Stimulated activated naive B cell treated with anti-CD40 and anti-IgM and Interleukin-4, amounts not matched to agents 10 μg/mL and 1 μg/mL and 100 μg/mL, for 72 hours (primary cell): ENCODE measurements at regions not wholly inside any gene's neighbourhood (a gene's known extent, or its start where the extent isn't known, plus 50 kb on each side); places are given as distances from the start of the nearest gene placed in this dataset.

Source experiments
- ATAC-seq, 2 donors: fragments of 150-1000 bp; cut with Tn5 transposase; replicated peaks; 2 replicates each; pipeline ENCODE4 v1.10.0; 2021; ENCODE audit warnings: moderate library complexity in 1 of 2
- DNase-seq: peaks from one replicate; pipeline ENCODE4 v3.0.0; 2021
- H3K27ac Mint-ChIP-seq: one replicate; pipeline ENCODE4 v1.8.0; 2022; ENCODE audit warnings: mild to moderate bottlenecking, mixed read lengths
- H3K27me3 Mint-ChIP-seq, 2 donors: one replicate each; pipeline ENCODE4 v1.8.0; 2022; ENCODE audit warnings: mixed read lengths in 2 of 2
- H3K36me3 Mint-ChIP-seq, 2 donors: one replicate each; pipeline ENCODE4 v1.8.0; 2022; ENCODE audit warnings: mixed read lengths in 2 of 2, mild to moderate bottlenecking in 1 of 2
- H3K4me1 Mint-ChIP-seq, 2 donors: one replicate each; pipeline ENCODE4 v1.8.0; 2022; ENCODE audit warnings: mixed read lengths in 2 of 2, mild to moderate bottlenecking in 1 of 2
- H3K4me3 Mint-ChIP-seq, 2 donors: one replicate each; pipeline ENCODE4 v1.8.0; 2022; ENCODE audit warnings: mild to moderate bottlenecking in 2 of 2, mixed read lengths in 2 of 2, moderate library complexity in 1 of 2
- H3K9me3 Mint-ChIP-seq, 2 donors: one replicate each; pipeline ENCODE4 v1.8.0; 2022; ENCODE audit warnings: mixed read lengths in 2 of 2, mild to moderate bottlenecking in 1 of 2

- Mint-ChIP-seq H3K9me3 (peaks cover 2 to 5% of the 10 kb centered on the region in 2 donors), H3K36me3 (peaks cover 0 to 2% of the 10 kb centered on the region in 2 donors), H3K27me3 (peaks cover 8 to 9% of the 10 kb centered on the region in 2 donors), H3K27ac (no peak overlapping the region), H3K4me1 (no peaks in the 10 kb centered on the region), H3K4me3 (no peak overlapping the region)
- DNase-seq (peak; percentile 21), ATAC-seq (peak; percentile 94 to 98)
Observed at GRCh38 chr21:17925000-17925610, 105.9 kb upstream of the C21orf91 start.

- ATAC-seq (peak; percentile 36 to 57), DNase-seq (no peak)
- peaks cover 14 to 15% of the 10 kb centered on the region in 2 donors for H3K9me3 Mint-ChIP-seq
- no peaks in the 10 kb centered on the region for H3K4me1 Mint-ChIP-seq
- peaks cover 7 to 15% of the 10 kb centered on the region in 2 donors for H3K36me3 Mint-ChIP-seq
- H3K4me3 Mint-ChIP-seq: no peak overlapping the region
- H3K27me3 Mint-ChIP-seq: peaks cover 8 to 9% of the 10 kb centered on the region in 2 donors
- H3K27ac Mint-ChIP-seq: no peak overlapping the region
Observed at GRCh38 chr21:17921579-17922530, 102.7 kb upstream of the C21orf91 start.

DNA sequence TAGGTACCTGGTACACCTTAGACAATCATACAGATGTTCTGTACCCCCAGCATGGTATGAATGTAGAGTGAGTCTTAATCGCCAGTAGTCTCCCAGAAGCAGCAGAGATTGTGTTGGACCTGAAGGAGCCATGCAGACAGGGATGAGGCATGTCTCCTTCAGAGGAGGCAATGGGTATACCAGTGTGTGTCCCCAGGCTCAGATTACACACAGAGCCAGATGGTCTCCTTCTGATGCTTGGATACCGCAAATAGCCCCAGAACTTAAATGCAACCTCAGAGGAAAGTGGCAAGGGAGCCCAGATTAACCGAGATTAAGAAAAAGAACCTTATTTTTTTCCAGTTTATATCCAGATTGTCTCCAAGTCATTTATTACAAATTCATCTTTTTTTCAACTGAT is 96.8 kb upstream of the C21orf91 start:
- H3K36me3 Mint-ChIP-seq: peaks cover 7 to 15% of the 10 kb centered on the region in 2 donors
- H3K9me3 Mint-ChIP-seq: peaks cover 14 to 15% of the 10 kb centered on the region in 2 donors
- no peaks in the 10 kb centered on the region for H3K4me1 Mint-ChIP-seq
- ATAC-seq (no peak), DNase-seq (no peak)
- H3K27me3 Mint-ChIP-seq: peaks cover 7 to 8% of the 10 kb centered on the region in 2 donors
- H3K27ac Mint-ChIP-seq: no peak overlapping the region
- no peak overlapping the region for H3K4me3 Mint-ChIP-seq

GRCh38 chr21:17911628-17912027 is 92.5 kb upstream of the C21orf91 start:
- Mint-ChIP-seq H3K4me3 (no peak overlapping the region), H3K36me3 (no peaks in the 10 kb centered on the region), H3K27me3 (peaks cover 6 to 8% of the 10 kb centered on the region in 2 donors), H3K4me1 (no peaks in the 10 kb centered on the region), H3K27ac (no peak overlapping the region), H3K9me3 (no peaks in the 10 kb centered on the region)
- ATAC-seq: no peak
- DNase-seq: no peak

DNA sequence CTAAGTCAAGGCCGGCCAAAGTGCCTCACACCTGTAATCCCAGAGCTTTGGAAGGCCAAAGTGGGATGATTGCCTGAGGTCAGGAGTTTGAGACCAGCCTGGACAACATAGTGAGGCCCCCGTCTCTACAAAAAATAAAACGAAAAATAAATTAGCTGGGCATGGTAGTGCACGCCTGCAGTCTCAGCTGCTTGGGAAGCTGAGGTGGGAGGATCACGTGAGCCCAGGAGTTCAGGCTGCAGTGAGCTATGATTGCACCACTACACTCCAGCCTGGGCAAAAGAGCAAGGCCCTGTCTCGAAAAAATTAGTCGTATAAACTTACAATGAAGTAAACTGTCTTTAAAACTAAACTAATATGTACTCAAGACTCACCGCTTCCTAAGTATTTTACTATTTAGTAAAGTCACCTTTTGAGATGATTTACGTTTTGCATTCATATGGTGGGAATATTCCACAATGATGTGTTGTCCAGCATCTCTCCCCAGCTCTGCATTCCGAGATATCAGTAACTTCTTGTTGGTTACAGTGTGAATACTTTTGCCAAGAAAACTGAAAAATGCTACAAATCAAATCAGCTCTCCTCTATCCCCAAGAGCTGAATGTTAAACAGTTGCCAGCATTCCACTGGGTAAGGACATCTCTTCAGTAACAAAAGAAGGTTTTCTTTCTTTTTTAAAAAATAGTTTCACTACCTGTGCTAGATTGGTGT is 84.9 kb upstream of the C21orf91 start:
- peaks cover 8% of the 10 kb centered on the region in 2 donors for H3K9me3 Mint-ChIP-seq
- H3K27me3 Mint-ChIP-seq: peaks cover 0 to 15% of the 10 kb centered on the region in 2 donors
- H3K36me3 Mint-ChIP-seq: peaks cover 3 to 8% of the 10 kb centered on the region in 2 donors
- H3K4me3 Mint-ChIP-seq: no peak overlapping the region
- DNase-seq: no peak
- no peak overlapping the region for H3K27ac Mint-ChIP-seq
- ATAC-seq: no peak
- peaks cover 2 to 5% of the 10 kb centered on the region in 2 donors for H3K4me1 Mint-ChIP-seq

- DNase-seq (no peak), ATAC-seq (peak; percentile 60 to 68)
- Mint-ChIP-seq H3K4me1 (peaks cover 2 to 5% of the 10 kb centered on the region in 2 donors), H3K27ac (no peak overlapping the region), H3K4me3 (no peak overlapping the region), H3K27me3 (peaks cover 0 to 17% of the 10 kb centered on the region in 2 donors), H3K36me3 (peaks cover 3 to 8% of the 10 kb centered on the region in 2 donors), H3K9me3 (peaks cover 10 to 13% of the 10 kb centered on the region in 2 donors)
Observed at GRCh38 chr21:17903029-17903806, 84.1 kb upstream of the C21orf91 start.

DNA sequence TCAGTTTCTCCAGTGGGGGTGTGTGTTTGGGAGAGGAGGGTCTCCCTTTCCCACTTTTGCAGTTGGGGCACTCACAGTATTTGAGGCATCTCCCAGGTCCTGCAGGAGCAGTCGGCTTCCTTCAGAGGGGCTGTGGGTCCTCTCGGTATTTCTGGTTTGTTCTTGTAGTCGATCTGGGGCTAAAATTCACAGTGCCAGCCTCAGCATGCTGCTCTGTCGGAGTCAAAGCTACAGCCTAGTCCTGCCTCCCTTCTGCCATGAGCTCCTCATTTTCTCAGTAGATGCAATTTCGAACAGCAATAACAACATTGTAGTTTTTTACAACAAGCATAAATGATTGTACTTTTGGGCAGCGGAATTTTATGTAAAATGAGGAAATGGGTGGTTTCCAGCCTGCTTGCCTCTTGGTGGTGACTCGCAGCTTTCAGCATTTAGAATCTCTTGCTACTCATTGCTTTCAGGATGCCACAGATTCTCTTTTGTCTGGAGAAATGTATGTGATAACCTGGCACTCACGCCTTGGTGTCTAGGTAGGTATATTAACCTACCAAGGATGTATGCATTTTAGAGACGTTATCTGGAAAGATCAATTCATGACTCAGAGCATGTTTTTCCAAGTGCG is 82.4 kb upstream of the C21orf91 start:
- peaks cover 2 to 5% of the 10 kb centered on the region in 2 donors for H3K4me1 Mint-ChIP-seq
- DNase-seq (no peak), ATAC-seq (no peak)
- H3K9me3 Mint-ChIP-seq: peaks cover 14 to 20% of the 10 kb centered on the region in 2 donors
- peaks cover 3 to 15% of the 10 kb centered on the region in 2 donors for H3K36me3 Mint-ChIP-seq
- peaks cover 3 to 30% of the 10 kb centered on the region in 2 donors for H3K27me3 Mint-ChIP-seq
- no peak overlapping the region for H3K4me3 Mint-ChIP-seq
- no peak overlapping the region for H3K27ac Mint-ChIP-seq

DNA sequence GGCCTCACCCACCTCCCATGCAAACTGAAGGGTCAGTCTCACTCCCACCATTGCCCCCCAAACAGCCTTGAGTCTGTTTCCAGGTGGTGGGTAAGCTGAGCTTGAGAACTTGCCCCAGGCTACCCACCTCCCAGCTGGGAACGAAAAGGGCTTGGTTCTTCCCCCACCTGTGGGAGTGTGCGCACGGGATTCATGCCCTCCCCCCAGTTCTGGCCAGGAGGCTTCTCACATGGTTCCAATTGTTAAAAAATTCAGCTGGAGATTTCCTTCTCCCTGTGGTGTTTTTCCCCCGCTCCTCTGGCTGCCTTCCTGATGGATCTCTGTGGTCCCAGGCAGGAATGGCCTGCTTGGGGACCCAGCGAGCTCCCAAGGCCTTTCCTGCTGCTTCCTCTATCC is 81.8 kb upstream of the C21orf91 start:
- no peak overlapping the region for H3K27ac Mint-ChIP-seq
- H3K36me3 Mint-ChIP-seq: peaks cover 3 to 15% of the 10 kb centered on the region in 2 donors
- DNase-seq: no peak
- peaks cover 2 to 5% of the 10 kb centered on the region in 2 donors for H3K4me1 Mint-ChIP-seq
- ATAC-seq: no peak
- H3K9me3 Mint-ChIP-seq: peaks cover 17 to 26% of the 10 kb centered on the region in 2 donors
- peaks cover 5 to 31% of the 10 kb centered on the region in 2 donors for H3K27me3 Mint-ChIP-seq
- no peak overlapping the region for H3K4me3 Mint-ChIP-seq

DNA sequence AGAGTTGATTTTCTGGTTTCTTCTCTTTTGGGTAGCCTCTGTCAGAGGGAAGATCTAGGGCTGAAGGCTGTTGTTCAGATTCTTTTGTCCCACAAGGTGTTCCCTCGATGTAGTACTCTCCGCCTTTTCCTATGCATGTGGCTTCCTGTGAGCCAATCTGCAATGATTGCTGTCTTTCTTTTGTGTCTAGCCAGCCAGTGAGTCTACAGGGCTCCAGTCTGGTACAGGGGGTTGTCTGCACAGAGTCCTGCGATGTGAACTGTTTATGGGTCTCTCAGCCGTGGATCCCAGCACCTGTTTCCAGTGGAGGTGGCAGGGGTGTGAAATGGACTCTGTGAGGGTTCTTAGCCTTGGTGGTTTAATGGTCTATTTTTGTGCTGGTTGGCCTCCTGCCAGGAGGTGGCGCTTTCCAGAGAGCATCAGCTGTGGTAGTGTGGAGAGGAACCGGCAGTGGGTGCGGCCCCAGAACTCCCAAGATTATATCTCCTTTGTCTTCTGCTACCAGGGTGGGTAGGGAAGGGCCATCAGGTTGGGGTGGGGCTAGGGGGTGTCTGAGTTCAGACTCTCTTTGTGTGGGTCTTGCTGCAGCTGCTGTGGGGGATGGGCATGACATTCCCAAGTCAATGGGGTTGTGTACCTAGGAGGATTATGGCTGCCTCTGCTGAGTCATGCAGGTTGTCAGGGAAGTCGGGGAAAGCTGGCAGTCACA is 81.3 kb upstream of the C21orf91 start:
- ATAC-seq: no peak
- Mint-ChIP-seq H3K27ac (no peak overlapping the region), H3K4me1 (peaks cover 2 to 5% of the 10 kb centered on the region in 2 donors), H3K36me3 (peaks cover 3 to 15% of the 10 kb centered on the region in 2 donors), H3K27me3 (peaks cover 5 to 37% of the 10 kb centered on the region in 2 donors), H3K4me3 (no peak overlapping the region), H3K9me3 (peaks cover 18 to 29% of the 10 kb centered on the region in 2 donors)
- no peak for DNase-seq

DNA sequence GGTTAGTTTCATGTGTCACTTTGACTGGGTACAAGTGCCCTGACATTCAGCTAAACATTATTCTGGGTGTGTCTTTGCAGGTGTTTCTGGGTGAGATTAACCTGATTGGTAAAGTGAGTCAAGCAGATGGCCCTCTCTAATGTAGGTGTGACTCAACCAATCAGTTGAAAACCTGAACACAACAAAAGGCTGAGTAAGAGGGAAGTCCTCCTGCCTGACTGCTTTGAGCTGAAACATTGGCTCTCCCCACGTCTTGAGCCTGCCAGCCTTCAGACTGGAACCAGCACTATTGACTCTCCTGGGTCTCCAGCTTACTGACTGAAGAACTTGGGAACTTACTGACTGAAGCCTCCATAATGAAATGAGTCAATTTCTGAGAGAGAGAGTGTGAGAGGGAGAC is 70.0 kb upstream of the C21orf91 start:
- Mint-ChIP-seq H3K4me3 (no peak overlapping the region), H3K9me3 (peaks cover 3 to 5% of the 10 kb centered on the region in 2 donors), H3K27ac (no peak overlapping the region), H3K36me3 (no peaks in the 10 kb centered on the region), H3K27me3 (peaks cover 15 to 17% of the 10 kb centered on the region in 2 donors), H3K4me1 (no peaks in the 10 kb centered on the region)
- ATAC-seq: no peak
- DNase-seq: no peak

- DNase-seq: no peak
- ATAC-seq: no peak
- Mint-ChIP-seq H3K9me3 (peaks cover 0 to 6% of the 10 kb centered on the region in 2 donors), H3K4me1 (no peaks in the 10 kb centered on the region), H3K4me3 (no peak overlapping the region), H3K27me3 (peaks cover 0 to 3% of the 10 kb centered on the region in 2 donors), H3K27ac (no peak overlapping the region), H3K36me3 (no peaks in the 10 kb centered on the region)
Observed at GRCh38 chr21:17869115-17869514, 50.0 kb upstream of the C21orf91 start.
